GM23338 (cell line): ENCODE measurements at regions not wholly inside any gene's neighbourhood (a gene's known extent, or its start where the extent isn't known, plus 50 kb on each side); places are given as distances from the start of the nearest gene placed in this dataset.
A peak's percentile ranks its signal among the peaks of the same experiment; 100 is the strongest.

ENCODE experiments used
- ATAC-seq: fragments of 200-7000 bp; cut with Tn5 transposase; 3 replicates; pipeline ENCODE4 v1.9.1; 2020
- DNase-seq: peaks from one replicate; pipeline ENCODE4 v3.0.0-alpha.2; 2015; ENCODE audit warnings: low spot score
- H2AFZ ChIP-seq: fragments of 200-600 bp; sonication (generic); 2 replicates; pipeline ENCODE4 v1.8.0; 2016; ENCODE audit warnings: antibody characterized with exemption, mild to moderate bottlenecking, moderate library complexity
- H3F3A ChIP-seq: fragments of 200-600 bp; sonication (generic); replicated peaks from 2 replicates; pipeline ENCODE4 v1.8.0; 2017; ENCODE audit warnings: antibody characterized with exemption, mixed run types, low read depth
- H3K27ac ChIP-seq: fragments of 200-600 bp; sonication (generic); 2 replicates; pipeline ENCODE4 v1.6.1; 2016; ENCODE audit warnings: low read depth
- H3K27me3 ChIP-seq: fragments of 200-600 bp; sonication (generic); 2 replicates; pipeline ENCODE4 v1.8.0; 2016; ENCODE audit warnings: mild to moderate bottlenecking, mixed run types, moderate library complexity; ENCODE audit not compliant: insufficient read depth
- H3K36me3 ChIP-seq: fragments of 200-600 bp; sonication (generic); 2 replicates; pipeline ENCODE4 v1.8.0; 2016; ENCODE audit warnings: mild to moderate bottlenecking; ENCODE audit not compliant: insufficient read depth
- H3K4me1 ChIP-seq: fragments of 200-600 bp; sonication (generic); 2 replicates; pipeline ENCODE4 v1.8.0; 2016; ENCODE audit warnings: mild to moderate bottlenecking, moderate library complexity; ENCODE audit not compliant: insufficient read depth
- H3K4me2 ChIP-seq: fragments of 200-600 bp; sonication (generic); 2 replicates; pipeline ENCODE4 v1.7.1; 2017; ENCODE audit warnings: mixed run types
- H3K4me3 ChIP-seq: fragments of 200-600 bp; sonication (generic); 2 replicates; pipeline ENCODE4 v1.6.1; 2016; ENCODE audit warnings: mixed run types
- H3K79me2 ChIP-seq: fragments of 200-600 bp; sonication (generic); replicated peaks from 2 replicates; pipeline ENCODE4 v1.8.0; 2017; ENCODE audit warnings: mild to moderate bottlenecking; ENCODE audit not compliant: insufficient read depth
- H3K9me2 ChIP-seq: fragments of 200-600 bp; sonication (generic); 2 replicates; pipeline ENCODE4 v1.8.0; 2017; ENCODE audit not compliant: insufficient read depth
- H4K20me1 ChIP-seq: fragments of 200-600 bp; sonication (generic); replicated peaks from 2 replicates; pipeline ENCODE4 v1.8.0; 2017; ENCODE audit warnings: mild to moderate bottlenecking; ENCODE audit not compliant: insufficient read depth
- H3K27ac Mint-ChIP-seq: 2 replicates; pipeline ENCODE4 v1.8.0; 2020; ENCODE audit warnings: inconsistent platforms, mild to moderate bottlenecking, moderate library complexity, mixed read lengths
- H3K27me3 Mint-ChIP-seq: 3 replicates; pipeline ENCODE4 v1.8.0; 2022; ENCODE audit warnings: low read depth, mild to moderate bottlenecking, moderate library complexity, mixed read lengths, inconsistent platforms; ENCODE audit not compliant: insufficient read depth, poor library complexity
- H3K36me3 Mint-ChIP-seq: 3 replicates; pipeline ENCODE4 v1.8.0; 2021; ENCODE audit warnings: low read depth, mild to moderate bottlenecking, inconsistent platforms, moderate library complexity, mixed read lengths
- H3K4me1 Mint-ChIP-seq: 3 replicates; pipeline ENCODE4 v1.8.0; 2020; ENCODE audit warnings: mild to moderate bottlenecking, inconsistent platforms, mixed read lengths
- H3K4me3 Mint-ChIP-seq: 3 replicates; pipeline ENCODE4 v1.8.0; 2021; ENCODE audit warnings: moderate library complexity, mild to moderate bottlenecking, inconsistent platforms, mixed read lengths
- H3K9me3 Mint-ChIP-seq: 3 replicates; pipeline ENCODE4 v1.8.0; 2020; ENCODE audit warnings: moderate library complexity, mild to moderate bottlenecking, inconsistent platforms, mixed read lengths
- CREB1 ChIP-seq: fragments of 250-450 bp; sonication (Bioruptor Pico); IDR thresholded peaks from 2 replicates; pipeline ENCODE4 v1.5.0; 2020; ENCODE audit warnings: low read depth, mild to moderate bottlenecking, moderate library complexity
- CTCF ChIP-seq, 2 experiments: fragments of 200-600 bp in 1 of 2; sonication (generic) in 1 of 2; conservative IDR thresholded peaks; 2 replicates each; pipeline versions ENCODE4 v1.5.1 to v1.6.1; 2016 to 2017; ENCODE audit warnings: antibody characterized with exemption in 2 of 2, low read depth in 2 of 2, mild to moderate bottlenecking in 2 of 2, moderate library complexity in 1 of 2
- ETS1 ChIP-seq: IDR thresholded peaks from 2 replicates; pipeline ENCODE4 v1.6.1; 2016; ENCODE audit warnings: antibody characterized with exemption
- EZH2 ChIP-seq: fragments of 200-600 bp; sonication (generic); IDR thresholded peaks from one replicate; pipeline ENCODE4 v1.8.0; 2017; ENCODE audit warnings: antibody characterized with exemption, mild to moderate bottlenecking, low read depth; ENCODE audit not compliant: unreplicated experiment
- EZH2phosphoT487 ChIP-seq: fragments of 200-600 bp; sonication (generic); IDR thresholded peaks from one replicate; pipeline ENCODE4 v1.8.1; 2018; ENCODE audit warnings: antibody characterized with exemption; ENCODE audit not compliant: unreplicated experiment
- JUNB ChIP-seq: IDR thresholded peaks from one replicate; pipeline ENCODE4 v1.6.1; 2016; ENCODE audit warnings: antibody characterized with exemption; ENCODE audit not compliant: unreplicated experiment
- NANOG ChIP-seq: IDR thresholded peaks from 2 replicates; pipeline ENCODE4 v1.6.1; 2016; ENCODE audit warnings: antibody characterized with exemption, borderline replicate concordance
- POLR2AphosphoS5 ChIP-seq: IDR thresholded peaks from 2 replicates; pipeline ENCODE4 v1.6.1; 2016; ENCODE audit warnings: antibody characterized with exemption, low read depth
- REST ChIP-seq: IDR thresholded peaks from one replicate; pipeline ENCODE4 v1.6.1; 2018; ENCODE audit warnings: antibody characterized with exemption; ENCODE audit not compliant: unreplicated experiment
- STAT1 ChIP-seq: IDR thresholded peaks from one replicate; pipeline ENCODE4 v1.6.1; 2016; ENCODE audit warnings: antibody characterized with exemption; ENCODE audit not compliant: unreplicated experiment
- ZNF114 ChIP-seq: fragments of 250-450 bp; sonication (Bioruptor Pico); IDR thresholded peaks from 2 replicates; pipeline ENCODE4 v1.5.0; 2020; ENCODE audit warnings: mild to moderate bottlenecking, moderate library complexity
- ZNF331 ChIP-seq: fragments of 250-450 bp; sonication (Bioruptor Pico); IDR thresholded peaks from 2 replicates; pipeline ENCODE4 v1.5.0; 2020; ENCODE audit warnings: low read depth, mild to moderate bottlenecking, moderate library complexity
- ZNF462 ChIP-seq: fragments of 250-450 bp; sonication (Bioruptor Pico); IDR thresholded peaks from 2 replicates; pipeline ENCODE4 v1.5.0; 2020; ENCODE audit warnings: mild to moderate bottlenecking, moderate library complexity

GRCh38 chr10:78473006-78473405, 439.3 kb downstream of the RPS24 start:
- Histone ChIP-seq H3K9me2 (no peaks in the 10 kb centered on the region), H4K20me1 (no peaks in the 10 kb centered on the region), H3K4me2 (peak overlapping the region; percentile 32; the same call in 1 of the 2 replicates), H3K27ac (no peak overlapping the region), H2AFZ (peak overlapping the region; percentile 28; the same call in 1 of the 2 replicates), H3K36me3 (no peaks in the 10 kb centered on the region), H3F3A (no peaks in the 10 kb centered on the region), H3K79me2 (no peaks in the 10 kb centered on the region), H3K4me1 (peaks cover 5% of the 10 kb centered on the region; the same call in 1 of the 2 replicates), H3K4me3 (no peak overlapping the region), H3K27me3 (no peaks in the 10 kb centered on the region)
- Mint-ChIP-seq H3K36me3 (peaks cover 4% of the 10 kb centered on the region; the same call in 1 of the 3 replicates), H3K9me3 (peaks cover 15% of the 10 kb centered on the region; the same call in 2 of the 3 replicates), H3K27ac (no peak overlapping the region), H3K4me3 (no peak overlapping the region), H3K4me1 (peaks cover 18% of the 10 kb centered on the region), H3K27me3 (peaks cover 3% of the 10 kb centered on the region)
- TF ChIP-seq STAT1 (no peak), REST (no peak), CREB1 (CRISPR knock-in tag) (no peak), NANOG (no peak), EZH2phosphoT487 (no peak), ZNF331 (no peak), ZNF114 (CRISPR knock-in tag) (no peak), ZNF462 (no peak), JUNB (no peak), EZH2 (no peak), POLR2AphosphoS5 (no peak), CTCF (conservative IDR thresholded peaks at IDR 0.05; ENCODE audit: low read depth in 2 of 2) (no peak), ETS1 (no peak)
- ATAC-seq (peak; percentile 76), DNase-seq (peak; percentile 25)
